K562 (cell line): ENCODE measurements at regions not wholly inside any gene's neighbourhood (a gene's known extent, or its start where the extent isn't known, plus 50 kb on each side); places are given as distances from the start of the nearest gene placed in this dataset.
A peak's percentile ranks its signal among the peaks of the same experiment; 100 is the strongest.

Experiments
- ATAC-seq: fragments of 200-7000 bp; cut with Tn5 transposase; 3 replicates; pipeline ENCODE4 v1.9.1; 2020; ENCODE audit warnings: moderate library complexity
- BruUV-seq: library from RNA; stranded (reverse); fragments of 400-500 nt; replicated peaks from 2 replicates; lab custom pipeline; 2021; lab: Mats Ljungman, UMichigan
- CTCF ChIA-PET: fragments of 300-600 bp; formaldehyde crosslinking; extraction: SDS; loops from one replicate; lab custom pipeline; 2021; ENCODE audit warnings: low intra/inter-chr PET ratio; lab: Yijun Ruan, JAX
- POLR2A ChIA-PET: fragments of 300-600, 350-650 bp; sonication (Branson Sonifier 250); formaldehyde crosslinking; extraction: SDS; loops from one replicate; lab custom pipeline; 2021; ENCODE audit warnings: antibody characterized with exemption, inconsistent platforms; lab: Yijun Ruan, JAX
- DNase-seq, 4 experiments: peaks; one replicate each; pipeline versions ENCODE4 v3.0.0 to v3.0.0-alpha.2; 2011 to 2018; ENCODE audit warnings: low spot score in 3 of 4, mixed read lengths in 3 of 4; ENCODE audit errors: extremely low read depth in 1 of 4
- FAIRE-seq: peaks from 2 replicates; lab custom pipeline; 2011; peaks lifted over from hg19 to GRCh38; lab: Jason Lieb, UNC
- H2AFZ ChIP-seq: 2 replicates; pipeline ENCODE4 v1.6.0; 2011; ENCODE audit warnings: low read depth, low read length, control low read depth, inconsistent platforms
- H3K27ac ChIP-seq: fragments of 200-600 bp; 3 replicates; pipeline ENCODE4 v1.8.0; 2011; ENCODE audit warnings: low read depth, mild to moderate bottlenecking, control low read depth, inconsistent platforms, low read length, moderate library complexity, mixed read lengths; ENCODE audit errors: extremely low read depth
- H3K27me3 ChIP-seq, 2 experiments: fragments of 300-600 bp in 1 of 2; 2 replicates in 1 of 2; 3 replicates in 1 of 2; pipeline versions ENCODE4 v1.6.0 to v1.8.0; 2011; ENCODE audit warnings: inconsistent platforms in 2 of 2, low read length in 2 of 2, mild to moderate bottlenecking in 1 of 2, mixed read lengths in 1 of 2, moderate library complexity in 1 of 2; ENCODE audit not compliant: control insufficient read depth in 2 of 2, insufficient read depth in 2 of 2
- H3K36me3 ChIP-seq: fragments of 300-600 bp; 3 replicates; pipeline ENCODE4 v1.8.0; 2011; ENCODE audit warnings: mild to moderate bottlenecking, low read length, inconsistent platforms; ENCODE audit not compliant: control insufficient read depth, insufficient read depth
- H3K4me1 ChIP-seq, 2 experiments: fragments of 200-600 bp in 1 of 2; replicated peaks in 1 of 2; 2 replicates in 1 of 2; 3 replicates in 1 of 2; pipeline versions ENCODE4 v1.5.1 to v1.8.0; 2011; ENCODE audit warnings: inconsistent platforms in 2 of 2, low read length in 2 of 2, mild to moderate bottlenecking in 1 of 2, mixed read lengths in 1 of 2, moderate library complexity in 1 of 2; ENCODE audit not compliant: control insufficient read depth in 2 of 2, insufficient read depth in 2 of 2
- H3K4me2 ChIP-seq: 2 replicates; pipeline ENCODE4 v1.6.1; 2011; ENCODE audit warnings: low read length, control low read depth, inconsistent platforms, mixed read lengths; ENCODE audit not compliant: insufficient read depth
- H3K4me3 ChIP-seq: fragments of 200-600 bp; sonication (generic), shearing (Covaris generic); 2 replicates; pipeline ENCODE4 v1.5.1; 2016; ENCODE audit warnings: control low read depth, inconsistent platforms
- H3K79me2 ChIP-seq: fragments of 200-600 bp; 3 replicates; pipeline ENCODE4 v1.8.0; 2011; ENCODE audit warnings: low read length, inconsistent platforms; ENCODE audit not compliant: control insufficient read depth, insufficient read depth
- H3K9ac ChIP-seq, 2 experiments: 2 replicates each; pipeline versions ENCODE4 v1.6.0 to v1.6.1; 2011; ENCODE audit warnings: low read depth in 2 of 2, low read length in 2 of 2, control low read depth in 1 of 2, inconsistent platforms in 1 of 2, mild to moderate bottlenecking in 1 of 2, mixed read lengths in 1 of 2; ENCODE audit not compliant: insufficient read depth in 1 of 2
- H3K9me1 ChIP-seq: one replicate; pipeline ENCODE4 v1.6.0; 2011; ENCODE audit warnings: inconsistent platforms, mild to moderate bottlenecking, low read length, moderate library complexity; ENCODE audit not compliant: control insufficient read depth, insufficient read depth
- H3K9me3 ChIP-seq: replicated peaks from 2 replicates; pipeline ENCODE4 v1.5.1; 2011; ENCODE audit warnings: low read depth, low read length, inconsistent platforms; ENCODE audit not compliant: control insufficient read depth, insufficient read depth
- H4K20me1 ChIP-seq: replicated peaks from 2 replicates; pipeline ENCODE4 v1.6.1; 2011; ENCODE audit warnings: low read length, inconsistent platforms, mixed read lengths; ENCODE audit not compliant: control insufficient read depth, insufficient read depth
- BMI1 ChIP-seq: fragments of 150-350 bp; IDR thresholded peaks from 2 replicates; pipeline ENCODE4 v1.6.1; 2014; ENCODE audit warnings: low read length
- BRCA1 ChIP-seq, 2 experiments: fragments of 450-650 bp in 1 of 2; sonication (generic) in 1 of 2; formaldehyde crosslinking in 1 of 2; IDR thresholded peaks; 2 replicates each; pipeline versions ENCODE4 v1.5.0 to v1.6.1; 2017 to 2020; ENCODE audit warnings: mild to moderate bottlenecking in 1 of 2, missing genetic modification reagents in 1 of 2
- FOSL1 ChIP-seq: fragments of 200-800 bp; sonication (Bioruptor generic); conservative IDR thresholded peaks from 2 replicates; pipeline ENCODE4 v1.6.1; 2016; ENCODE audit warnings: missing genetic modification characterization, missing compliant biosample characterization
- FOXK1 ChIP-seq: sonication (generic); formaldehyde crosslinking; IDR thresholded peaks from 2 replicates; pipeline ENCODE4 v1.8.0; 2022; ENCODE audit warnings: missing genetic modification reagents, mild to moderate bottlenecking, borderline replicate concordance
- L3MBTL2 ChIP-seq: fragments of 450-650 bp; IDR thresholded peaks from 2 replicates; pipeline ENCODE4 v1.6.1; 2016; ENCODE audit warnings: mild to moderate bottlenecking, moderate library complexity
- PHF21A ChIP-seq: fragments of 450-650 bp; IDR thresholded peaks from 2 replicates; pipeline ENCODE4 v1.6.1; 2017; ENCODE audit warnings: low read depth, borderline replicate concordance
- RBM25 ChIP-seq: fragments of 200-400 bp; formaldehyde crosslinking; IDR thresholded peaks from 2 replicates; pipeline ENCODE4 v1.6.1; 2018; ENCODE audit warnings: low read length, low read depth, moderate library complexity; ENCODE audit not compliant: severe bottlenecking
- SFPQ ChIP-seq: fragments of 200-400 bp; formaldehyde crosslinking; IDR thresholded peaks from 2 replicates; pipeline ENCODE4 v1.6.1; 2017; ENCODE audit warnings: mild to moderate bottlenecking, low read depth, low read length, moderate library complexity
- TSC22D4 ChIP-seq: fragments of 450-650 bp; IDR thresholded peaks from 2 replicates; pipeline ENCODE4 v1.6.1; 2016; ENCODE audit warnings: missing genetic modification characterization, missing biosample characterization, control low read depth
- USF1 ChIP-seq: sonication (generic); formaldehyde crosslinking; IDR thresholded peaks from 2 replicates; pipeline ENCODE4 v1.9.0; 2022; ENCODE audit warnings: mild to moderate bottlenecking, missing genetic modification reagents
- ZFP36 ChIP-seq: fragments of 150-350 bp; IDR thresholded peaks from 2 replicates; pipeline ENCODE4 v1.6.1; 2018; ENCODE audit warnings: low read length, low read depth; ENCODE audit not compliant: partially characterized antibody
- WGBS: fragments of 100-300 bp; shearing (Covaris generic); methylation state at CpG from one replicate; pipeline ENCODE4 v1.1.6; 2016; ENCODE audit warnings: low coverage, mixed read lengths; ENCODE audit not compliant: insufficient coverage; ENCODE audit errors: missing lambda C conversion rate; 5-methylcytosine and 5-hydroxymethylcytosine counted together
- in situ Hi-C: fragments of 300-500 bp; cut with MboI; formaldehyde crosslinking; loops from 4 replicates; pipeline ENCODE4 v1.15.0; 2018; ENCODE audit warnings: inconsistent platforms, mixed read lengths
- intact Hi-C: fragments of 100-400 bp; cut with micrococcal nuclease; formaldehyde crosslinking; loops from 2 replicates; pipeline ENCODE4 v1.14.2; 2022

- TF ChIP-seq PHF21A: no peak
- TF ChIP-seq ZFP36: peak; percentile 68
- TF ChIP-seq TSC22D4 (tag): no peak
- TF ChIP-seq RBM25: peak; percentile 59
- Histone ChIP-seq H3K4me2 (no peak overlapping the region), H3K27me3 (no peaks in the 10 kb centered on the region), H3K4me1 (no peaks in the 10 kb centered on the region), H3K9ac (no peak overlapping the region), H3K79me2 (no peaks in the 10 kb centered on the region), H3K9me1 (no peaks in the 10 kb centered on the region), H4K20me1 (no peaks in the 10 kb centered on the region), H3K36me3 (no peaks in the 10 kb centered on the region), H2AFZ (no peak overlapping the region), H3K9me3 (no peaks in the 10 kb centered on the region), H3K27ac (no peak overlapping the region), H3K4me3 (no peak overlapping the region)
- CTCF ChIA-PET: no interaction called here
- POLR2A ChIA-PET: no interaction called here
- WGBS: 2% methylated on average over 13 of the region's 13 CpGs
- intact Hi-C loops (no loop called here), in situ Hi-C loops (no loop called here)
- DNase-seq: no peak
- no peak for ATAC-seq
- FAIRE-seq: no peak
- no TSS peak for BruUV-seq
Observed at GRCh38 chr9:110076894-110077725, 130.8 kb downstream of the C9orf152 start.

- H3K27me3 ChIP-seq: no peaks in the 10 kb centered on the region
- 3% methylated on average over 4 of the region's 7 CpGs for WGBS
- CTCF ChIA-PET: no interaction called here
- POLR2A ChIA-PET: interaction anchor here (1.3 kb wide), 1 partner anchor 8 kb away, joined by 3 read pairs; no protein-coding TSS in a partner anchor
- in situ Hi-C loops: no loop called here
- no peaks in the 10 kb centered on the region for H3K79me2 ChIP-seq
- ATAC-seq: no peak
- no peak overlapping the region for H3K27ac ChIP-seq
- FAIRE-seq: no peak
- no peak overlapping the region for H3K9ac ChIP-seq
- no peaks in the 10 kb centered on the region for H4K20me1 ChIP-seq
- H3K36me3 ChIP-seq: no peaks in the 10 kb centered on the region
- no peaks in the 10 kb centered on the region for H3K9me1 ChIP-seq
- H3K9me3 ChIP-seq: no peaks in the 10 kb centered on the region
- H3K4me3 ChIP-seq: no peak overlapping the region
- intact Hi-C loops: no loop called here
- no peak overlapping the region for H2AFZ ChIP-seq
- H3K4me2 ChIP-seq: no peak overlapping the region
- no TSS peak for BruUV-seq
- DNase-seq: no peak
- H3K4me1 ChIP-seq: no peaks in the 10 kb centered on the region
- TF ChIP-seq USF1 (CRISPR knock-in tag) (no peak), FOXK1 (CRISPR knock-in tag) (no peak), SFPQ (no peak), L3MBTL2 (no peak), BRCA1 (IDR thresholded peaks at IDR 0.05) (no peak), BRCA1 (CRISPR knock-in tag; IDR thresholded peaks at IDR 0.05) (no peak), BMI1 (no peak), FOSL1 (tag) (no peak)
Observed at GRCh38 chr9:110077925-110078324, 130.0 kb downstream of the C9orf152 start.
